HG03095 (cell line): ENCODE measurements at regions not wholly inside any gene's neighbourhood (a gene's known extent, or its start where the extent isn't known, plus 50 kb on each side); places are given as distances from the start of the nearest gene placed in this dataset.

ENCODE experiments used
- ATAC-seq: cut with Tn5 transposase; IDR thresholded peaks from one replicate; pipeline ENCODE4 v1.9.1; 2021; ENCODE audit warnings: moderate library complexity; ENCODE audit not compliant: unreplicated experiment

- no peak for ATAC-seq
Observed at GRCh38 chr2:146868051-146868450, 976.8 kb upstream of the ACVR2A start.

GRCh38 chr2:146867477-146867986 lies 977.3 kb upstream of the ACVR2A start:
- ATAC-seq, result no peak

DNA sequence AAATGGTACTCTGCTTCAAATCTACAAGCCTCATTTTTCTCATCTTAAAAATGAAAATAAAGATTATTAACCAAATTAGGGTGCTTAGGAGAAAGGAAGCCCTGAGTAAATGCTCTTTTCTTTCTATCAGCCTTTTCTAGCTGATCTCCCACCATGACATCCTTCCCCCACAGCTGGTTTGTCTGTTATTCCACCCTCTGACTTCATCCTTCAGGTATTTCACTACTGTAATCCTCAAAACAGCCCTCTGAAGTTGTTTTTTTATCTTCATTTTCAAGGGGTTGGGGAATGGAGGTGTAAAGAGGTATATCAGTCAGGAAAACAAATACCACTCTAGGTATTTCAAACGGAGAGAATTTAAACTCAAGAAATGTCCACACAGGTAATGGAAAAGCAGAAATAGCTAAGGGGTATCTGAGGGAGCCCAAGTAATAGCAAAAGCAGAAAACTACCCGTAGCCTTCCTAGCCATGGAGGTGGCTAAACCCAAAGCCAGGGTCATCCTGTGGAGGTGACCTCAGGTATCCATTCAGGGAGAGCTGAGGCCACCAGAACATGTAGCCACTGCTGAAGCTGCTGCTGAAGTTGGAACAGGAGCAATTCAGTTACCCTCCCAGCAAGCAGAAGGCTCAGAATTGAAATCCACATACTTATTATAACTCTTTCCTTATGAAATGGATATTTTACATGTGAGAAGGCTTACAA lies 990.9 kb upstream of the ACVR2A start:
- no peak for ATAC-seq

DNA sequence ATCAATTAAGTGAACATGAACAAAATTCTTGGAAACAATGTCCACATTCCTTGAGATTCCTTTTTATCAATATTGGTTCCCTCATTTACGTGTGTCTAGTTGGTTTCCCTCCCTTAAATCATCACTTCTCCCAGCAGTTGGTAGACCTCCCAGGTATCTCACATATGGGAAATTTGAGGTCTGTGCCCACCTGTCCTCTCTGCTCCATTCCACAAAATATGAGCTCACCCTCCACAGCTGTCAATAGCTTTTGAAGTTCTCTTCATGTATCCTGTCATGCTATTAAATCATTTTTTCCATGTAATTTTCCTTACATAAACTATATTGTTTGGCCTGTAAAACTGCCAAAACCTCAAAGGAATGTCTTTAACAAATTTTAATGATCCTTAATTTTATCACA lies 992.2 kb upstream of the ACVR2A start:
- ATAC-seq, result no peak

DNA sequence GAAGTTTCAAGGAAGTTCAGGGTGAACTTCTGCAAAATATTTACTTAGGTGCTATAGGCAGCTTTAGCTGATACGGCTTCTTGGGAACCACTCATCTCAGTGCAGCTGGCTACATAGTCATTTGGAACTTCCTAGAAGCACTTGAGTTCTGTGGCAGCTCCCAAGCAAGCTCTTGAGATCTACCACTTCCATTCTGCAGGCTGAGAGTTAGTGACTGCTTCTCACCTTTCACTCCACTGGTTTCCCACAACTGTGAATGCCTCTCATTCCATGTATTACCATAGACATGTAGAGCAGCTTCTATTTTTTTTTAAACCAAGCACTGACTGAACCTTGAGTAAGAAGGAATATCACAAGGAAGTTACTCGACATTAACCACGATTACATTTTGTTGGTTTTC lies 994.1 kb upstream of the ACVR2A start:
- no peak for ATAC-seq

- ATAC-seq, result no peak
Observed at GRCh38 chr2:146847846-146848245, 997.0 kb upstream of the ACVR2A start.

- ATAC-seq, result no peak
Observed at GRCh38 chr2:146844226-146844990, 1000.4 kb upstream of the ACVR2A start.

DNA sequence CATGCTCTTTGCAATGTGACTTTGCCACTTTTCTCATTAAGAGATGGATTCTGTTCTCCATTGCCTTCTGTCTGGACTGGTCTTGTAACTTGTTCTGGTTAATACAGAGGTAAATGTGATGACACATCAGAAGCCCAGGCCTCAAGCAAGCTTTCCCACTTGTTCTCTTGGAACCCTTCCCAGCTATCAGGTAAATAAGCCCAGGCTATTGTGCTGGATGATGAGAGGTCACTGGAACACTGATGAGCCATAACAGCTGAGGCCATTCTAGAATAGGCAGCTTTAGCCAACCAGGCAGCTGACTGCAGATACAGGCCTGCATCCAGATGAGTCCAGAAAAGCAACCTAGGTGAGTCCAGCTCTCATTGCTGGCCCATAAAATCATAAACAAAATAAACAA lies 1007.0 kb upstream of the ACVR2A start:
- ATAC-seq, result no peak

DNA sequence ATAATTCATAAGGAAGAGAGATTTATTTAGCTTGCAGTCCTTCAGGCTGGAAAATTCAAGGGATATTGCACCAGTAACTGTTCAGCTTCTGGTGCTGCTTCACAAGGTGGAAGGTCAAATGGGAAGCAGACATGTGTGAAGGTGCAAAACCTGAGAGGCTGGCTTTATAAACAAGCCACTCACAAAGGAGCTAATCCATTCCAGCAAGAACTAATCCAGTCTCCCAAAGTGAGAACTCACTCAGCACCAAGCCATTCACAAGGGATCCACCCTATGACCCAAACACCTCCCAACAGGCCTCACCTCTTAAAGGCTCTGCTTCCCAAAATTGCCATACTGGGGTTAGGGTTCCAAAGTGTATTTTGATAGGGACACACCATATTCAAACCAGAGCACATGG lies 1018.4 kb upstream of the ACVR2A start:
- ATAC-seq, result no peak

DNA sequence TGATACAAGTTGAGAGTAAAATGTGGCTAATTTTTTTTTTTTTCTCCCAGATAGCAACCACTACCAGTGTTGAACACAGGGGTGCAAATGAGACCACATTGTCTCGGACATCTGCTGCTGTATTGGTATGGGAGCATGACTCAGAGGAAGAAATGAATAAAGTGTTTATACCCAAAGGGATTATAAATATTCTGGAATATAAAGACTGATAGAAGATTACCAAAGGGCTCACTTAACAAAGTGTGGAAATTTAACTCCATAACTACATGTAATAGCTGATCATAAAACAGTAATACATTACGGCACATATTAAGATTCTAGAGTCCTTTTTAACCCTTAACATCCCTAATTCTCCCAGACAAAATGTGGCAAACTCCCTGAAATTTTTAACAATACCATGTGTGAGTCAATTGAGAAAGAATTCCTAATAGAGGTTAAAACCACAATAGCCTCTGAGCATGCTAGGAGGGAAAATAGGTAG lies 1023.0 kb upstream of the ACVR2A start:
- ATAC-seq, result no peak

DNA sequence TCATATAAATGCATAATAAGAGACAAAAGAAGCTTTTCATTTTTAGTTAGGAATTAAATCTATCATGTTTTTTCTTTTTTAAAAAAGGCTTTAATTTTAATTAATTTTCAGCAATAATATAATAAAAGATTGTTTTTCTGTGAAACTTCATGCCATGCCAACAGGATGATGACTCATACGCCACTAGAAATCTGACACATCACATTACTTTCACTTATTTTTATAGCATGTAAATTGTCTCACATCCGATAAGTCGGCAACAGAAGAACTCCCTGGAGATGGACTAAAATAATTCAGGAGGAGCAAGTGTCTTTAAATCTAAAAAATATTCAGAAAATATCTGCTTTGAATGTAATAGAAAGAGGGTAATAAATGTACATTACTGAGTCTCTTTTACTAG lies 1024.2 kb upstream of the ACVR2A start:
- ATAC-seq, result no peak

DNA sequence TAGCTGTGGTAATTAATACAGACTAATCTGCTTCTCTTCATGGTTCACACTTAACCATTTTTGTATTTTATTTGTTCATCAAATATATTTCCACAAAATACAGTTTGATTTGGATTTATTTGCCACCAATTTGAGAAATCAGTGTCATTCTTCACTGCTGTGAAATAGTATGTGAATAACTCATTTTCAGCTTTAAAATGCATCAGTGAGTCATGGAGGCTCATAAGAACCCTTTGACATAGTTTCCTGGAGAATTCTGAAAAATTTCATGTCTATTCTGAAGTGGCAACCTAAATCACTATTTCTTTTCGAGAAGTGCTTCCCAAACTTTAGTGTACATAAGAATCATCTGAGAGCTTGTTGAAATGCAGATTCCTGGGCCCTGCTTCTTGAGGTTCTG lies 1026.7 kb upstream of the ACVR2A start:
- no peak for ATAC-seq

- ATAC-seq, result no peak
Observed at GRCh38 chr2:146817613-146818012, 1027.2 kb upstream of the ACVR2A start.

DNA sequence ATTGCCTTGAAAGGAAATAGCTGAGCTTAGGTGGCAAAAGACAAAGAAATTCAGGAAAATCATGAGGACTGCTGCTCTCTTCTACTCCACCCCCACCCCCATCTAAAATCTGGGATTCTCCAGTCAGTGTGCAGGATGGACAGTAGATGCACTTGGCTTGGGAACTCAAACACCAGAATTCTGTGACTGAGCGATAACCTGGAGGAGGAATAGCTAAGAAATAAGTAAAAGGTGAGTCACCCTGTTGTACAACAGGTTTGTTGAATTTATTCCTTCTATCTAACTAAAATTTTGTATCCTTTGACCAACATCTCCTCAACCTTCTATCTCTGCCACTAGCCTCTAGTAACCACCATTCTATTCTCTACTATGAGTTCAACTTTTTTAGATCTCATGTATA lies 1029.9 kb upstream of the ACVR2A start:
- ATAC-seq, result no peak

DNA sequence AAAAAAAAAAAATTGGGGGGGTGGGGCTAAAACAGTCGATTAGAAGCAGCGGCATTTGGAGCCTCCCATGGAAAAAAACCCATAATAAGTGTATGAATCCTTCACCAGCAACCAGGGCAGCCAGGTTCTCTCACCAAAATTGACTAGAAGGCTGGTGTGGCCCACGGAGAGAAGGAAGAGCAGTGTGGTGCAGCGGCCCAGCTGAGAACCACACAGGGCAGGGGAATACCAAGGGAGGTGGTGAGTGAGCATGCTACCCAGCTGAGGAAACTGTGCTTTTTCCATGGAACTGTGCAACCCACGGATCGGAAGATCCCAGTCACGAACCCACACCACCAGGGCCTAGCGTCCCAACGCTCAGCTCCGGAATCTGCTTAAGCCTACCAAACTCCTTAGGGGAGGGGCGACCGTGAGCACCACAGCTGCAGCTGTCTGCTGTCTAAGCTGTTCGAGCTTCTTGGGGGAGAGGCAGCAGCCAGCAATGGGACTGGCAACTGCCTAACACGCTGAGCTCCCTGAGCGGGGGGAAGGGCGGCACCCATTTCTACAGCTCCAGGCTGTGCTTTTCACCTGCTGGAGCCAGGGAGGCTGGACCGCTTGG lies 1037.2 kb upstream of the ACVR2A start:
- no peak for ATAC-seq

DNA sequence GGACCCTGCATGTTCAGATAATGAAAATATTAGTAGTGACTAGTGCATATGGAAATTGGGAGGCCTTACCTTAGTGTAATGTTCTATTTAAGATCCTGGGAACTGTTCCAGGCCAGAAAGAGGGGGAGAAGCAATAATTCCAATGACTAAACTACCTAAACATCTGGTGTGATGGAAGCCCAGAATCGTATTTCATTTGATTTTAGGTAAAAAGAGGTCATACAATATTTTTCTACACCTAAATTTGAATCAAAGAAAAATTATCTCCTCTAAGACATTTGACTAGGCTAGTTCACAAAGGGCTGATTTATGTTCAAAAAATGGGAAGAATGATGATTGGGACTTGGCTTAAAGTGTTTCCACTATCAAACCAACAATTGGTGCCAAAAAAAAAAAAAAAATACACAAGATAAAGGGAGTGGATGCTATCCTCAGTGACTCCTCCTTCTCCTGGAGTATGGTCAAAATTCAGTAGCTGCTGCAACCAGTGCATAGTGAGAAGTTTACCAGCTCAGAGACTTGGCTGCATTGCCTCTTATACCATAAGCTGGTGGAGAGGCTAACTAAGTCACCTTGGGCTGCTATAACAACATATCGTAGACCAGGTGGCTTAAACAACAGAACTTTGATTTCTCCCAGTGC lies 1038.3 kb upstream of the ACVR2A start:
- no peak for ATAC-seq

GRCh38 chr2:146804288-146804687 lies 1040.5 kb upstream of the ACVR2A start:
- no peak for ATAC-seq

DNA sequence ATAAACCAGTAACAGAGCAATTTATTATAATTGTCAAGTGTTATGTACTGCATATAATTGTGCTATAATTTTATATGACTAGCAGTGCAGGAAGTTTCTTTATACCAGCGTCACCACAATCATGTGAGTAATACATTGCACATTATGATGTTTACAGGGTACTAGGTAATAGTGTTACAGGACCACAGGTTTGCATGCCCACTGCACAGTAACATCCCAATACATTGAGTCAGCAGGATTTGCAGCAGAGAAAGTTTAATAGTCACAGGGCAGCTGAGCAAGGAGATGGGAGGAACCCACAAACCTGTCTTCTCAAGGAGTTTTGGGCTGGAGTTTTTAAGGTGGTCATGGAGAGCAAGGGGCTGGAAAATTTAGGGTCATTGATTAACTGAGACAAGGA lies 1042.9 kb upstream of the ACVR2A start:
- no peak for ATAC-seq

- no peak for ATAC-seq
Observed at GRCh38 chr2:146786396-146786795, 1058.4 kb upstream of the ACVR2A start.

- no peak for ATAC-seq
Observed at GRCh38 chr2:146785101-146785500, 1059.7 kb upstream of the ACVR2A start.

GRCh38 chr2:146784602-146785001 lies 1060.2 kb upstream of the ACVR2A start:
- no peak for ATAC-seq
